ENCODE measurements at regions not wholly inside any gene's neighbourhood (a gene's known extent, or its start where the extent isn't known, plus 50 kb on each side); places are given as distances from the start of the nearest gene placed in this dataset.

DNA sequence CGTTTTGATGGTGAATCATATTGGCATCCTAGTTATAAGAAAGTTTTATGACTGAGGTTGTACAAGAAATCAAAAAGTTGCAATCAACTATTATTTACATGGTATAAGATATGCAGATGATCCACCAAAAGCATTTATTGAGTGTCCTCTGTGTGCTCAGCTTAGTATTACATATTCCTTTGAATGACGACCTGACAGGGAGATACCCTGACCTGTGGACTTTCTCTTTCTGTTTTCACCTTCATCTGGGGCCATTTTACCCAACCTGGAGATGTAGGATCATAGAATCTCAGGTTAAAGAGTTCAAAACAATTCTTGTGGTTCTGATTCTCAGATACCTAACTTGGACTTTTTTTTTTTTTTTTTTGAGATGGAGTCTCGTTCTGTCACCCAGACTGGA lies 269.1 kb upstream of the SORCS1 start:
- no peak for DNase-seq (ENCODE audit: low spot score)

GRCh38 chr10:107430446-107430845 lies 265.9 kb upstream of the SORCS1 start:
- no peak for DNase-seq (ENCODE audit: low spot score)

DNA sequence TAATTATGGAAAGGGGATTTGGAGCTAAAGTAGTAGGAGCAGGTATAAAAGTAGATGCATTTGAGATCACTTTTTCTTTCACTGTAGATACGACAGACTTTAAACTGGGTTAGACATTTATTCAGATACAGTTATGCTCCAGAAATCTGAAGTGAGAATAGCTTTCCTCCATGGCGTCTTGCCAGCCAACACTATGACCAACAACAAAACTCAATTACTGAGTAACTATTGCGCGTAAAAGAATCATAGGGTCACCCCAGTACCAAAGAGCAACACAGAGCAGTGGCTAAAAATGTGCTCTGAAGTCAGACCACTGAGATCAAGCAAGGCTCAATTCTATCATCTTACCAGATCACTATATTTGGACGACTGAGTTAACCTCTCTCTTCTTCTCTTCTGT lies 262.5 kb upstream of the SORCS1 start:
- DNase-seq (ENCODE audit: low spot score): no peak

GRCh38 chr10:107425931-107426553 lies 261.5 kb upstream of the SORCS1 start:
- DNase-seq (ENCODE audit: low spot score): no peak

DNA sequence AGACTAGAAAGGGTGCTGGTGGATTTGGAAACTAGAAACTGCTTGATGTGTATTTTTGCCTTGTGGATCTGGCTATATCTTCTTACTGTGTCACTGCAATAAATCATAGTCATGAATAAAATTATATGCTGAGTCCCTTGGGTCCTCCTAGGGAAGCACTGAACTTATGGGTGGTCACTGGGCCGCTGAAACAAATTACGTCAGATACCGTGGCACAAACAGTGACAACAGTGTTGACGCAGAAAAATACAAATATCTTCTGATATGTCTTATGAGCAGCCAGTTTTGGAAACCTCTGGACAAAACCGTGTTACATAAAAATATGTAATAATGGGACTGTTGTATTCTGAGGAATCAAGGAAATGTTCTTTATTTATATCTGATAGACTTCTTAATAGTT lies 260.1 kb upstream of the SORCS1 start:
- no peak for DNase-seq (ENCODE audit: low spot score)

GRCh38 chr10:107423903-107424302 lies 259.4 kb upstream of the SORCS1 start:
- DNase-seq (ENCODE audit: low spot score): no peak

DNA sequence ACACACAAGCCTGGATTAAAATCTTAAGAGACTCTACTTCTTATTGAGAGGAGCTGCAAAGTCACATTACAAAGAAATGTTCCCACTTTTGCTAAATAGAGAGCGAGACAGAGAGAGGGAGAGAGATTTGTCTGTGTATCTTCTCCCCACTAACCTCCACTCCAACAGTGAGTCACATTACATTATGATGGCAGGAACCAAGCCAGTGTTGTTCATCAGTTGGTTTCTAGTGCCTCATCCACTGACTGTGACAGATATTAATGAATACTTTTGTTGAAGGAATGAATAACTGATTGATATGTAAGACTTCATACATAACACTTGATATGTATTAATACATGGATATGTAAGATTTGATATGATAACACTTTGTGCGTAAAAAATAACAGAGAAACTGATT lies 258.2 kb upstream of the SORCS1 start:
- no peak for DNase-seq (ENCODE audit: low spot score)

- no peak for DNase-seq (ENCODE audit: low spot score)
Observed at GRCh38 chr10:107420196-107420595, 255.7 kb upstream of the SORCS1 start.

GRCh38 chr10:107418085-107418806 lies 253.7 kb upstream of the SORCS1 start:
- no peak for DNase-seq (ENCODE audit: low spot score)

DNA sequence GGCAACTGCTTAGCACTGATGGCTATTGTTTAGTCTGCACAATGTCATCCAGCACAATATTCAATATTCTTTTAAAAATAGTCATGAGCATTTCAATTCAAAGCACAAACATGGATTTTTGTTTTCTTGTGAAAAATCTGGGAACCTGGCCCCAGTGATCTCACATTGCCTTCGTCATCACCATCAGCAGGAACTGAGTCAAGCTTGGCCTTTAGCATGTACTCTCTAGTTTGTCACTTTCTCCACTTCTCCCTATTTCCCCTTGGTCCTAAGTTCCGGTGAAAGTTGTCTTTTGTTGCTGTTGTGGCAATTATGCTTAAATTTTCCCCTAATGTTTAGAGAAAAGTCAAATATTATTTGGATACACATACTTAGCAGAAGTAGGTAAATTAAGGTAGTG lies 252.9 kb upstream of the SORCS1 start:
- DNase-seq (ENCODE audit: low spot score): no peak

GRCh38 chr10:107415446-107415845 lies 250.9 kb upstream of the SORCS1 start:
- DNase-seq (ENCODE audit: low spot score): no peak

DNA sequence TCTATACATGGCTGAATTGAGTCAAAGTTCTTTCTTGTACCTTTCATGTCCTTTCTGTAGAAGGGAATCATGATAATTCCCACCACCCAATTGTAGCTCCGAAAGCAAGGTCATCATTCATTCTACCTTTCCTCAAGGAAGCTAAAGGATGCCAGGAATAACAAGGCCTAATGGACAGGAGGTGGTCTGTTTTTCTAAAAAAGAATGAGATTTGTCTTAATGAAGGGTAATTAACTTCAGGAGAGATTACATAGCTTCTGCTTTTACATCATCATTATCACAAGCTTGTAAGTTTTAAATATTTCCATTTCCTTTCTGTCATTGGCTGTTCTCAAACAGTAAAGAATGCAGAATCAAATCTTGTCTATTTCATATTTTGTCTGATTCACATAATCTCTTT lies 249.5 kb upstream of the SORCS1 start:
- DNase-seq (ENCODE audit: low spot score): no peak

DNA sequence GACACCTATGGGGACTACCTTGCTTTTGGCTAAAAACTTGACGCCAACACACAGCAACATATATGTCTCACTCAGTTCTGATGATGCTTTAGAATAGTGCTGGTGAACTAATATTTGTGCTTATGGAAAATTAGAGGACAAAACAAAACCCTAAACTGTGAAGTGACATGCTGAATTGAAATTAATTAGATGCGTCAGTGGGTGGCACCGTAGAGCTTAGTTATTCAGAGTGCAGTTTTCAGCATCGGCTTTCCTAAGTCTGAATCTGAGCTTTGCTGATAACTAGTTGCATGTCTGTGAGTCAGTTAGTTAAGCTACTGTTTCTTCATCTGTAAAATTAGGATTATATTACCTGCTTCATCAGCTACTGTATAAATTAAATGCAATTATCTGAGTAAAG lies 245.0 kb upstream of the SORCS1 start:
- no peak for DNase-seq (ENCODE audit: low spot score)

- no peak for DNase-seq (ENCODE audit: low spot score)
Observed at GRCh38 chr10:107398115-107398514, 233.6 kb upstream of the SORCS1 start.

GRCh38 chr10:107391901-107392300 lies 227.4 kb upstream of the SORCS1 start:
- DNase-seq (ENCODE audit: low spot score): no peak

DNA sequence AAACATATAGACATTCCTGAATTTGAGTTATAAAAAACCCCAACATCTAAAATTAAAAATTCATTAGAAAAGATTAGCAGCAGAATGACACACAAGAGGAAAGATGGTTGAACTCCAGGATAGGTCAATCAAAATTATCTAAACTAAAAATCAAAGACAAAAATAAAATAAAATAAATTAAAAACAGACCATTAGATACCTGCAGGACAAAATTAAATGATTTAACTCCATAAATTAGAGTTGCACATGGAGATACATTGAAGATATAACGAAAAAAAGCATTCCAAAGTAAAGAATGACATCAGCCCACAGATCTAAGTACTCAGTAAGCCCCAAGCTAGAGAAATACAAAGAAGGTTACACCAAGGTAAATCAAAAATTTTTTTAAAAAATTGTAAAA lies 226.1 kb upstream of the SORCS1 start:
- no peak for DNase-seq (ENCODE audit: low spot score)

GRCh38 chr10:107383357-107383756 lies 218.9 kb upstream of the SORCS1 start:
- no peak for DNase-seq (ENCODE audit: low spot score)

DNA sequence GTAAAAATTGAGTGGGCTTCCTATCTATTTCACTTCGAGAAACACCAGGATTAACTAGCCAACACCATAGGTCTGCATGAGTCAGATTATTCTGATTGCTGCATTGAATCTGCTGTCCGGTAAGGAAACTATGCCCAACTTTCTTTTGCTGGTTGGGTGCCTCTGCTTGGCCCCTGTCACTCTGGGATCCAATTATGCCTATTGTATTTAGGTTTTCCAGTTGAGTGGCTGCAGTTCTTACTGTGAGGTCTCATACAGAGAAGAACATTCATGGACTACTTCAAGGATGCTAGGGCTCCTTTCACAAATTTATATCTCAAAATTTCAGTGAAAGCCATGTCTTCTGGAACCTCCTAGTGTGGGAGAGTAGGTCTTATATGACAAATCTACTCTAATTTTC lies 215.1 kb upstream of the SORCS1 start:
- no peak for DNase-seq (ENCODE audit: low spot score)

DNA sequence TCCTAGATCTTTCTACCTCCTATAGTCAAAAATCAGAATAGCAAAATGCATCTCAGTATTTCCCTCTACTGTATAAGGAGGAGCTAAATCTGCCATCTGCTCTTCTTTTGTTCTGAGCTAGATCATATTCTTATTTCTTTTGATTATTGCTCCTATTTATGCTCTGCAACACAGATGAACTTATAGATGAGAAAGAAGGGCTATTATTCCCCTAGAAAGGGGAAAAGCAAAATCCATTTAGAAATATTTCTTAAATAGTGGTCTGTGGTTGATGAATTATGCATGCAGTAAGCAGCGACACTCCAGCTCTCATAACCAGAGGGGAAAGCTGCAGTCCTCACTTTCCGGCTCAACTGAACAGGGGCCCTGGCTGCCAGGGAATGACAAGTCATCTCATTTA lies 207.3 kb upstream of the SORCS1 start:
- DNase-seq (ENCODE audit: low spot score): no peak

DNA sequence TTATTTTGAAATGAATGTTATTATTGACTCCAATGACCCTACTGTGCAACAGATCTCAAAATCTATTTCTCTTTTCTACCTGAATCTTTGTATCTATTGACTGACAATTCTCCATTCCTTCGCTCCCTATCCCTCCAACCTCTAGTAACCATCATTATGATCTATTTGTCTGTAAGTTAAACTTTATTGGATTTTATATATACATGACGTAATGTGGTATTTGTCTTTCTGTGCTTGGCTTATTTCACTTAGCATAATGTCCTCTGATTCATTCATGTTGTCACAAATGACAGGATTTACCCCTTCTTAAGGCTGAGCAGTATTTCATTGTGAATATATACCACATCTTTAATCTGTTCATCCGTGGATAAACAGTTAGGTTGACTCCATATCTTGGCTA lies 200.4 kb upstream of the SORCS1 start:
- DNase-seq (ENCODE audit: low spot score): no peak

GRCh38 chr10:107362306-107362705 lies 197.8 kb upstream of the SORCS1 start:
- DNase-seq (ENCODE audit: low spot score): no peak

GRCh38 chr10:107357033-107357432 lies 192.5 kb upstream of the SORCS1 start:
- DNase-seq (ENCODE audit: low spot score): no peak

- no peak for DNase-seq (ENCODE audit: low spot score)
Observed at GRCh38 chr10:107356396-107356795, 191.9 kb upstream of the SORCS1 start.

Measured in mesenteric fat pad (tissue), 1 donor.